HT1080 (cell line): ENCODE measurements at regions not wholly inside any gene's neighbourhood (a gene's known extent, or its start where the extent isn't known, plus 50 kb on each side); places are given as distances from the start of the nearest gene placed in this dataset.
"Not testable (repeated sequence)": the region's sequence is repeated elsewhere in the genome, so short reads cannot be mapped to it uniquely, and the experiment has no call there.

Source experiments
- DNase-seq: peaks from one replicate; pipeline ENCODE4 v3.0.0-alpha.2; 2015; ENCODE audit warnings: low read depth

GRCh38 chr2:63695583-63695982 is 106.8 kb downstream of the MDH1 start:
- DNase-seq = no peak

GRCh38 chr2:63696496-63696895 is 107.7 kb downstream of the MDH1 start:
- no peak for DNase-seq

DNA sequence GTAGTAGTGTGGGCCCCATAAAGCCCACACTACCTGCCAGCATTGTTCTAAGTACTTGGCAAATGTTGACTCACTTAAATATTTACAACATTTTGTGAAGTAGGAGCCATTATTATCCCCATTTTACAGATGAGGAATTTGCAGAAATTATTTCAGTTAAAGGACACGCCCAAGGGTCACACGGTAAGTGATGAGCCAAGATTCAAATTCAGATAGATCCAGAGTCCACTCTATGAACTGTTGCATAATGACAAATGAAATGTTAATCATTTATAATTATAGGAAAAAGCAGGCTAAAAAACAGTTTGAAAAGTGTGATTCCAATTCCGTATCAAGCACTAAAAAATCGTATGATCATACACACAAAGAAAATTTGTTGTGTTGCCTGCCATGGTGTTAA is 108.4 kb downstream of the MDH1 start:
- DNase-seq = no peak

- DNase-seq = peak; percentile 92
Observed at GRCh38 chr2:63698786-63699548, 110.2 kb downstream of the MDH1 start.

- peak; percentile 59 for DNase-seq
Observed at GRCh38 chr2:63699549-63699839, 110.7 kb downstream of the MDH1 start.

- no peak for DNase-seq
Observed at GRCh38 chr2:63700271-63700670, 111.5 kb downstream of the MDH1 start.

- DNase-seq = no peak
Observed at GRCh38 chr2:63701406-63701805, 112.6 kb downstream of the MDH1 start.

DNA sequence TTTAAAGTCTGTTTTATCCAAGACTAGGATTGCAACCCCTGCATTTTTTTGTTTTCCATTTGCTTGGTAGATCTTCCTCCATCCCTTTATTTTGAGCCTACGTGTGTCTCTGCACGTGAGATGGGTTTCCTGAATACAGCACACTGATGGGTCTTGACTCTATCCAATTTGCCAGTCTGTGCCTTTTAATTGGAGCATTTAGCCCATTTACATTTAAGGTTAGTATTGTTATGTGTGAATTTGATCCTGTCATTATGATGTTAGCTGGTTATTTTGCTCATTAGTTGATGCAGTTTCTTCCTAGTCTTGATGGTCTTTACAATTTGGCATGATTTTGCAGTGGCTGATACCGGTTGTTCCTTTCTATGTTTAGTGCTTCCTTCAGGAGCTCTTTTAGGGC is 117.3 kb downstream of the MDH1 start:
- not testable (repeated sequence) for DNase-seq

DNA sequence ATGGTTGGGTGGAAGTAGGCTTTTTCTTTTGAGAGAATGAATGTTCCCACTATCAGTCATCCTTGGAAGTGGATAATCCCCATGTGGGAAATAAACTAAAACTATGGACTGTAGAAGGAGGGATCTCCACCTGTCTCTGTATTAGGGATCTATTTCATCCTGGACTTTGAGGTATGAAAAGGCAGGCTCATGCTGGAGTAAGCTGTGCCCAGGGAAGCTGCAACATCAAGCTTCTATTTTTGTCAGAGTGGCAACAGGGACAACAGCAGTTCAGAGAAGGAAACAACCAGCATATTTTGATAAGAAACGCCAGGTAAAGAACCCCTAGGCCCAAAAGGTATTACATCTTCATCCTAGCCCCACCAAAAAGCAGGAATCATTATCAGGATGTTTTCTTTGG is 122.0 kb downstream of the MDH1 start:
- no peak for DNase-seq

GRCh38 chr2:63712748-63713147 is 124.0 kb downstream of the MDH1 start:
- DNase-seq = peak; percentile 14

DNA sequence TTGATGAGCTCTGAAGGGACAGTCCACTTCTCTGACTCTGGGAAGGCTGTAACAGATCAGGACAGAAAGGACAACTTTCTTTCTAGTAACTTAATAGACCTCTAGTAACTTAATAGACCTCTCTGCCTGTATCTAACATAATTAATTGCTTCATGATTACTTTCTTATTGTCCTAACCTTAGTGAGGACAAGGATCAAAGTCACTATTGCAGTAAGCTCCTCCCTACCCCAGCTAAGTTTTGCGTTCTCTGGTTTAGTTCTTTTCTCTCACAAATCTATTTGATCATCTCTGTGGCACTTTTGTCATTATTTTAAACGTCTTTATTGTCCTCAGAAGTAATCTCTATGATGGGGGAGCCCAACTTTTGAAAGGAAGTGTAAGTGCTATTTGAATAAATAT is 125.5 kb upstream of the UGP2 start:
- no peak for DNase-seq

- no peak for DNase-seq
Observed at GRCh38 chr2:63719052-63719451, 122.6 kb upstream of the UGP2 start.

DNA sequence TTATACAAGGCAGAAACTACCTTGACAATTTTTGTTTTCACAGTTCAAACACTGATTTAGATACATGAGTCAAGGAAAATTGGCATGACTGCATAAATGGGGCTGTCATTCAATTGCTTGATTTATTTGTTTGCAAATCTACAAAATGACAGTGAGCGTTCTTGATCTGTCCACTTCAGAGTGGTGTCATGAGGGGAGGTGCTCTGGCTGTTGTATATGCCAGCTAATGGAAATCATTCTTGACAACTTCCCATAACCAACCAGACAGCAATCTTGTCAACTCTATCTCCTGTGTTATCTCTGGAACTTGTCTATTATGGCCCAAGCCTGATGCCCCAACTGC is 120.6 kb upstream of the UGP2 start:
- no peak for DNase-seq

DNA sequence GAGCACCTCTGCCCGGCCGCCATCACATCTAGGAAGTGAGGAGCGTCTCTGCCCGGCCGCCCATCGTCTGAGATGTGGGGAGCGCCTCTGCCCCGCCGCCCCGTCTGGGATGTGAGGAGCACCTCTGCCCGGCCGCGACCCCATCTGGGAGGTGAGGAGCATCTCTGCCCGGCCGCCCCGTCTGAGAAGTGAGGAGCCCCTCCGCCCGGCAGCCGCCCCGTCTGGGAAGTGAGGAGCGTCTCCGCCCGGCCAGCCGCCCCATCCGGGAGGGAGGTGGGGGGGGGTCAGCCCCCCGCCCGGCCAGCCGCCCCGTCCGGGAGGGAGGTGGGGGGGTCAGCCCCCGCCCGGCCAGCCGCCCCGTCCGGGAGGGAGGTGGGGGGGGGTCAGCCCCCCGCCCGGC is 119.4 kb upstream of the UGP2 start:
- not testable (repeated sequence) for DNase-seq

GRCh38 chr2:63723709-63724108 is 118.0 kb upstream of the UGP2 start:
- no peak for DNase-seq

GRCh38 chr2:63725212-63725611 is 116.5 kb upstream of the UGP2 start:
- not testable (repeated sequence) for DNase-seq

GRCh38 chr2:63729362-63729761 is 112.3 kb upstream of the UGP2 start:
- no peak for DNase-seq

DNA sequence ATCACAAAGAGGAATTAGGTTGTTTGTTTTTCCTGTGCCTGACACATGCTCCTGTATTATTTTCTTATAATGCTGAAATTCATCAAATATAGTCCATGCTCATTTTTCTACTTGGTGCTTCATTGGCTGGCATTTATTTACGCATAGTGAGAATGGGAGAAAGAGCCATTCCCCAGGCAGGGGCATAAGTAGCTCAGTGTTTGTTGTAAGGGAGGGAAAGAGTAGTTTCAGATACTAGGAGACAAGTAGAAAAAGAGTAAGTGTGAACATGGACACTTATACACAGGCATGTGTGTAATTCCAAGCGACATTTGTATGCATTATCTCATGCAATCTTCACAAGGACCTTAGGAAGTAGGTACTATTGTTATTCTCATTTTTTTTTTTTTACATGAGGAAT is 111.9 kb upstream of the UGP2 start:
- DNase-seq = no peak

DNA sequence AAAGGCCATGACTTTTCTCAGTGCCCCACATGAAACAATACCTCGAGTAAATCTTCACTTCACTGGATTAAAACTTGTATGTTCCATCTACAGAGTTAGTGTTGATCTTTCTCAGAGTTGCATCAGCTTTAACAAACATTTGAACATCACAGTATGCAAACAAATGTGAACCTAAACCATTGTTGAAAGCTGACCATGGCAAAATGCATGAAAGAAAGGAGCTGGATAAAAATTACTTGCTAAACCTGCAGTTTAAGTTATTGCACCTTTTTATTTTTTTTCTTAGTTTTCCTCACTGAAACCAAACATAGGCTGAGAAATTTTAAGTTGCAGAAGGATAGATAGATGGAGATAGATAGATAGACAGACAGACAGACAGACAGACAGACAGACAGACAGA is 107.2 kb upstream of the UGP2 start:
- DNase-seq = no peak

DNA sequence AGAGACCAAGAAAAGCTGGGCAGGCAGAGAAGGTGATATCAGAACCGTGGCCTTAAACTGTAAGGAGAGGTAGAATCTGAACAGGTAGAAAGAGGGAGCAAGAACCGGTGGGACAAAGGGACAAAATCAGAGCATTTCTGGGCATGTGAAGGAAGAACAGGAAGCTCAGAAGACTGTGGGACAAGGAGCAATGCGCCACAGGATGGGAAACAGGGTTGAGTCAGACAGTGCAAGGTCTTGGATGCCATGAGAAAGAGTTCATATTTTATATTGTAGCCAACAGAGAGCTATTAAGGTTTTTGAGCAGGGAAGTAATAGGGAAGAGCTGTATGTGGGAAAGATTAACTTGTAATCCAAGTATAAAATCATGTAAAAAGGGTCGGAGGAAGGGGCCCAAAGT is 106.4 kb upstream of the UGP2 start:
- peak; percentile 64 for DNase-seq

- DNase-seq = peak; percentile 44
Observed at GRCh38 chr2:63735931-63736330, 105.8 kb upstream of the UGP2 start.

DNA sequence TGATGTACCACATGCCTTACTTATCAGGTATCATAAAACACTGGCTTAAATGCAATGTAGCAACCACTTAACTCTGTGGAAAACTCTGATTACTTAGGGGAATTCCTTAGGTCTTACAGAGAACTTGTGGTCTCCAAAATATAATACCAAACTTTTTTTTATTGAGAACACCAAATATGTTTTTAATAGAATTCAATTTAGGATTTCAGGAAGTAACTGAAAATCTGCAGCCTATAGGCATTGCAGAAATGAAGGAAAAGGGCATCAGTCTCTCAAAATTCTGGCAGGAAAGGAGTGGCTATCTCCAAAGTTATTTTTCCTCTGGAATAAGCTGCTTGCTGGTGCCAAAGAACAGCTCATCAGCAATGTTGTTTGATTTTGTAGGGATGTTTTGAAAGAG is 105.3 kb upstream of the UGP2 start:
- peak; percentile 4 for DNase-seq

DNA sequence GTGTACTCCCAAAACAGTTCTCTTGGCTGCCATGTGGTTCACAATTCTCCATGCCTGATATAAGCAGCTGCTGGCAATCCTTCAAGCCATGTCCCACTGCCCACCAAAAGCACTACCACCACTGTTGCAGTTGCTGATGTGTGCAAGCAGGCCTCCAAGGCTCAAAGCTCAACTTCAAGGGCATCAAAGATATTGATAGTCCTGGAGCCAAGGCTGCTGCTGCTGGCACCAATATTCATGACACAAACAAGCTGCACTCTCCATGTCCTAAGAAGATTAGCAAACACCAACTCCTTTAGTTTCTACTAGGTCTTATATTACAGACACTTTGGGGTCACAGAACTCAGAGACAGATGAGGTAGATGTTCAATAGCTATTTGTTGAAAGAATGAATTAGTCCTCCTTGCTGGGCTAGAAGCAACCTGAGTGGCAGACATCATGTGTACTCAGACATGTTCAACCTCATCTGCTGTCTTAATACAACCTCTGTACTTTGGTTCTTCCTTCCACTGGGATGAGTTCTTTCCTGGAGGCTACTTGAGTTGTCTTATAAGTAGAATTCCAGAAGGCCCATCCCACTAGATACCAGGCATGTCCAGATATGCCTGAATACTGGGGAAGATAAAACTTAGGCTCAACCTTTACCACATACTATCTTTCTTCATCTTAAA is 104.5 kb upstream of the UGP2 start:
- DNase-seq = no peak

DNA sequence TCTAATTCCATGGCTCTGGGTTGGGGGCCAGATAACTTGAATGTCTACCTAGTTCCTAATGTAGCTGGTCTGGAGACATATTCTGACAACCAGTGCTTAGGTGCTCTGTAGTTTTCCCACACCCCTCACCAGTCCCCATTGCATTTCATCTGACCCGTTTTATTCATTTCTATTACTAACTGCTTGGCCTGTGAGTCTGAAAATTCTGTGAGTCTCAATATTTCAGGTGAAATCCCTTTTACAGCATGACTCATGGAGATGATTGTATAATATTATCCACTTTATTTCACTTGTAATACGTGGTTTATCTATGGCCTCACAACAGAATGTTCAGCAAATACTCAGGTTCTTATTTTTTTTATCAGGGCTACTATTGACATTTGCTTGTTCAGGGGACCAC is 103.7 kb upstream of the UGP2 start:
- DNase-seq = peak; percentile 8
